HEK293 (cell line): ENCODE measurements at regions not wholly inside any gene's neighbourhood (a gene's known extent, or its start where the extent isn't known, plus 50 kb on each side); places are given as distances from the start of the nearest gene placed in this dataset.

ENCODE experiments used
- CTCF ChIA-PET: fragments of 350-600 bp; formaldehyde crosslinking; extraction: SDS; loops from one replicate; lab custom pipeline; 2021; ENCODE audit warnings: antibody characterized with exemption; lab: Yijun Ruan, JAX
- POLR2A ChIA-PET: fragments of 300-600 bp; formaldehyde crosslinking; extraction: SDS; loops from one replicate; lab custom pipeline; 2020; ENCODE audit warnings: antibody characterized with exemption, inconsistent platforms; lab: Yijun Ruan, JAX
- H3K27ac ChIP-seq: fragments of 200-500 bp; sonication (Bioruptor generic); 2 replicates; pipeline ENCODE4 v1.5.1; 2014; ENCODE audit warnings: low read depth, low read length, control low read depth, inconsistent platforms; ENCODE audit errors: extremely low read depth
- H3K36me3 ChIP-seq, 2 experiments: fragments of 200-500 bp in 1 of 2; sonication (Bioruptor generic) in 1 of 2; 1 replicate in 1 of 2; 2 replicates in 1 of 2; pipeline ENCODE4 v1.5.1; 2014 to 2017; ENCODE audit warnings: inconsistent platforms in 2 of 2, low read length in 2 of 2; ENCODE audit not compliant: control insufficient read depth in 2 of 2, insufficient read depth in 1 of 2
- H3K4me1 ChIP-seq: fragments of 200-500 bp; sonication (Bioruptor generic); 2 replicates; pipeline ENCODE4 v1.5.1; 2014; ENCODE audit warnings: mild to moderate bottlenecking, low read length, inconsistent platforms; ENCODE audit not compliant: control insufficient read depth, insufficient read depth
- H3K4me3 ChIP-seq: 2 replicates; pipeline ENCODE4 v1.5.1; 2011; ENCODE audit warnings: low read depth, mild to moderate bottlenecking, control low read depth, low read length, moderate library complexity
- H3K9me3 ChIP-seq: fragments of 200-500 bp; sonication (Bioruptor generic); 2 replicates; pipeline ENCODE4 v1.5.1; 2014; ENCODE audit warnings: low read depth, low read length, inconsistent platforms; ENCODE audit not compliant: control insufficient read depth, insufficient read depth
- BCL11A ChIP-seq: fragments of 450-650 bp; formaldehyde crosslinking; IDR thresholded peaks from 2 replicates; pipeline ENCODE4 v1.5.1; 2016; ENCODE audit warnings: low read depth, missing biosample characterization, missing genetic modification characterization
- HOXA7 ChIP-seq: sonication (generic); formaldehyde crosslinking; IDR thresholded peaks from 2 replicates; pipeline ENCODE4 v1.8.1; 2022; ENCODE audit warnings: missing genetic modification reagents, borderline replicate concordance
- MZF1 ChIP-seq: fragments of 450-650 bp; formaldehyde crosslinking; IDR thresholded peaks from 2 replicates; pipeline ENCODE4 v1.5.1; 2017; ENCODE audit warnings: missing biosample characterization, missing genetic modification characterization, borderline replicate concordance
- OVOL3 ChIP-seq: fragments of 450-650 bp; formaldehyde crosslinking; IDR thresholded peaks from 2 replicates; pipeline ENCODE4 v1.5.1; 2016; ENCODE audit warnings: missing biosample characterization, missing genetic modification characterization
- ZFP69B ChIP-seq: fragments of 450-650 bp; formaldehyde crosslinking; IDR thresholded peaks from 2 replicates; pipeline ENCODE4 v1.5.1; 2016; ENCODE audit warnings: missing biosample characterization, missing genetic modification characterization
- ZNF266 ChIP-seq: fragments of 450-650 bp; formaldehyde crosslinking; IDR thresholded peaks from 2 replicates; pipeline ENCODE4 v1.5.1; 2016; ENCODE audit warnings: missing biosample characterization, missing genetic modification characterization, low read depth
- ZNF366 ChIP-seq: fragments of 450-650 bp; formaldehyde crosslinking; conservative IDR thresholded peaks from 2 replicates; pipeline ENCODE4 v1.5.1; 2016; ENCODE audit warnings: missing biosample characterization, missing genetic modification characterization
- ZNF473 ChIP-seq: fragments of 450-650 bp; formaldehyde crosslinking; IDR thresholded peaks from 2 replicates; pipeline ENCODE4 v1.5.1; 2017; ENCODE audit warnings: missing biosample characterization, missing genetic modification characterization
- ZNF626 ChIP-seq: fragments of 450-650 bp; sonication (Bioruptor Pico); formaldehyde crosslinking; IDR thresholded peaks from 2 replicates; pipeline ENCODE4 v1.5.1; 2018; ENCODE audit warnings: missing biosample characterization, missing genetic modification characterization, inconsistent platforms
- ZNF654 ChIP-seq: fragments of 450-650 bp; formaldehyde crosslinking; IDR thresholded peaks from 2 replicates; pipeline ENCODE4 v1.5.1; 2016; ENCODE audit warnings: low read depth, missing biosample characterization, missing genetic modification characterization
- ZNF658 ChIP-seq: fragments of 450-650 bp; formaldehyde crosslinking; IDR thresholded peaks from 2 replicates; pipeline ENCODE4; 2016; ENCODE audit warnings: missing biosample characterization, missing genetic modification characterization
- ZNF747 ChIP-seq: fragments of 450-650 bp; formaldehyde crosslinking; IDR thresholded peaks from 2 replicates; pipeline ENCODE4 v1.5.1; 2016; ENCODE audit warnings: missing biosample characterization, missing genetic modification characterization
- TF ChIP-seq, protein P1 (sequence below): fragments of 450-650 bp; formaldehyde crosslinking; IDR thresholded peaks from 2 replicates; pipeline ENCODE4 v1.5.1; 2016; ENCODE audit warnings: missing biosample characterization, missing genetic modification characterization
- TF ChIP-seq, protein P2 (sequence below): fragments of 450-650 bp; formaldehyde crosslinking; IDR thresholded peaks from 2 replicates; pipeline ENCODE4 v1.5.1; 2017; ENCODE audit warnings: missing biosample characterization, missing genetic modification characterization
- TF ChIP-seq, protein P3 (sequence below): fragments of 450-650 bp; formaldehyde crosslinking; IDR thresholded peaks from 2 replicates; pipeline ENCODE4 v1.5.1; 2016; ENCODE audit warnings: missing biosample characterization, missing genetic modification characterization
- TF ChIP-seq, protein P4 (sequence below): fragments of 450-650 bp; formaldehyde crosslinking; IDR thresholded peaks from 2 replicates; pipeline ENCODE4 v1.5.1; 2016; ENCODE audit warnings: missing biosample characterization, missing genetic modification characterization, borderline replicate concordance

DNA sequence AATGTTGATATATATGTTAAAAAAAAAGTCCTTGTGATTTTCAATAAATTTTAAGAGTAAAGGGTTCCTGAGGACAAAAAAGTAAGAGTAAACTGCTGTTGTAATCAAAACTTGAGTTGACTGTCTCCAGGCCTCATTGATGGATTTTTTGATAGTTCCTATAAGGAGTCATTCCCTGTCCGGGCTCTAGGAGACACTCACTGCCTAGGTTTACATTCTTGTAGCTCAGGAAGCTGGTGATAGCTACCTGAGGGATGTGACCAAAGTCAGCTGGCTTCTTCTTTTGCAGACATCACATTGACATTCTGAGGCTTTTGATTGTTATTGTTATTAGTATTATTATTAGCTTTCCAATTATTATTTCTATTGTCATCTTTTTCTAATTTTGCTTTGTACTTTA, 116.5 kb upstream of the FBXL7 start:
- H3K36me3 ChIP-seq: no peaks in the 10 kb centered on the region
- no peaks in the 10 kb centered on the region for H3K4me1 ChIP-seq
- no peak overlapping the region for H3K27ac ChIP-seq
- CTCF ChIA-PET: interaction anchor here (0.6 to 1.1 kb wide), 3 partner anchors 557 to 612 kb away, joined by 3 to 5 read pairs (median 3); no protein-coding TSS in a partner anchor
- POLR2A ChIA-PET: interaction anchor here (0.6 kb wide), 1 partner anchor 384 kb away, joined by 3 read pairs; no protein-coding TSS in a partner anchor
- H3K9me3 ChIP-seq: no peaks in the 10 kb centered on the region
- TF ChIP-seq ZFP69B (tag by site-specific recombination) (no peak), ZNF654 (tag by site-specific recombination) (0 out of 2 replicates have a peak, but pooled peaks have one; percentile 10), OVOL3 (no peak)
- no peak overlapping the region for H3K4me3 ChIP-seq

DNA sequence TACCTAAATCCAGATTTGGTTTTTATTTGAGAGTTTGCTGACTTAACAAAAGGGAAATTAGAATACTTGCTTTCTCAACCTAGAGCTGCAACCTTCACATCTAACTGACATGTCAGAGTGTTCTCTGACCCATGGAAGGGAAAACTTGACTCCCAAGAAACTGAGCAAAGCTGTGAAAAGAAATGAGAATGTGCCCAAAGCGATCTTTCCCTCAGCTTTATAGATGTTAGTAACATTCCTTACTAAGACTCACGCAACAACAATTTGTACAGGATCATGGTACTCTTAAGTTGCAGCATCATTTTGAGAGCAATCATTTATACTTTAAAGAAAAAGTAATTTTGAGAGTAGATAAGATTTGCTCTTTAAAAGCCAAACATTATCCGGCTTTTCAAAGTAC, 117.0 kb upstream of the FBXL7 start:
- ChIA-PET CTCF (interaction anchor here (0.6 to 1.1 kb wide), 2 partner anchors 557 to 613 kb away, joined by 3 to 5 read pairs; no protein-coding TSS in a partner anchor), POLR2A (no interaction called here)
- H3K9me3 ChIP-seq: no peaks in the 10 kb centered on the region
- no peak overlapping the region for H3K4me3 ChIP-seq
- no peaks in the 10 kb centered on the region for H3K36me3 ChIP-seq
- H3K4me1 ChIP-seq: no peaks in the 10 kb centered on the region
- H3K27ac ChIP-seq: no peak overlapping the region
- TF ChIP-seq ZNF266 (tag by site-specific recombination) (no peak), HOXA7 (CRISPR knock-in tag) (no peak), MZF1 (tag by site-specific recombination) (no peak)
- TF ChIP-seq, protein P1, sequence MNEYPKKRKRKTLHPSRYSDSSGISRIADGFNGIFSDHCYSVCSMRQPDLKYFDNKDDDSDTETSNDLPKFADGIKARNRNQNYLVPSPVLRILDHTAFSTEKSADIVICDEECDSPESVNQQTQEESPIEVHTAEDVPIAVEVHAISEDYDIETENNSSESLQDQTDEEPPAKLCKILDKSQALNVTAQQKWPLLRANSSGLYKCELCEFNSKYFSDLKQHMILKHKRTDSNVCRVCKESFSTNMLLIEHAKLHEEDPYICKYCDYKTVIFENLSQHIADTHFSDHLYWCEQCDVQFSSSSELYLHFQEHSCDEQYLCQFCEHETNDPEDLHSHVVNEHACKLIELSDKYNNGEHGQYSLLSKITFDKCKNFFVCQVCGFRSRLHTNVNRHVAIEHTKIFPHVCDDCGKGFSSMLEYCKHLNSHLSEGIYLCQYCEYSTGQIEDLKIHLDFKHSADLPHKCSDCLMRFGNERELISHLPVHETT: no peak

DNA sequence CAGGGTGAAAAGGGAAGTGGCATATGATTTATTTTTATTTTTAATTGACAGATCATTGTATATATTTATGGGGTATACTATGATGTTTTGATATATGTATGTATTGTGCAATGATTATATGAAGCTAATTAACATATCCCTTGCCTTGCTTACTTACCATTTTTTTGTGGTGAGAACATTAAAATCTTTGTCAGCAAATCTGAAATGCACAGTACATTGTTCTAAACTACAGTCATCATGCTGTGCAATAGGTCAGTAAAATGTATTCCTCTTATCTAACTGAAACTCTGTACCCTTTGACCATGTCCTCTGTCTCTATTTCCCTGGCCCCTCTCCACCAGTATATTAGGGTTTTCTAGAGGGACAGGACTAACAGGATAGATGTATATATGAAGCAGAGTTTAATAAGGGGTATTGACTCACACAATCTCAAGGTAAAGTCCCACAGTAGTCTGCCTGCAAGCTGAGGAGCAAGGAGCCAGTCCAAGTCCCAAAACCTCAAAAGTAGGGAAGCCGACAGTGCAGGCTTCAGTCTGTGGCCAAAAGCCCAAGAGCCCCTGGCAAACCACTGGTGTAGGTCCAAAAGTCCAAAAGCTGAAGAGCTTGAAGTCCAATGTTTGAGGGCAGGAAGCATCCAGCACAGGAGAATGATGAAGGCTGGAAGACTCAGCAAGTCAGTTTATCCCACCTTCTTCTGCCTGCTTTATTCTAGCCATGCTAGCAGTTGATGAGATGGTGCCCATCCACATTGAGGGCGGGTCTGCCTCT, 122.2 kb upstream of the FBXL7 start:
- H3K9me3 ChIP-seq: no peaks in the 10 kb centered on the region
- H3K36me3 ChIP-seq: no peaks in the 10 kb centered on the region
- no peak overlapping the region for H3K27ac ChIP-seq
- H3K4me1 ChIP-seq: no peaks in the 10 kb centered on the region
- TF ChIP-seq ZNF747 (tag by site-specific recombination): no peak
- TF ChIP-seq, protein P2, sequence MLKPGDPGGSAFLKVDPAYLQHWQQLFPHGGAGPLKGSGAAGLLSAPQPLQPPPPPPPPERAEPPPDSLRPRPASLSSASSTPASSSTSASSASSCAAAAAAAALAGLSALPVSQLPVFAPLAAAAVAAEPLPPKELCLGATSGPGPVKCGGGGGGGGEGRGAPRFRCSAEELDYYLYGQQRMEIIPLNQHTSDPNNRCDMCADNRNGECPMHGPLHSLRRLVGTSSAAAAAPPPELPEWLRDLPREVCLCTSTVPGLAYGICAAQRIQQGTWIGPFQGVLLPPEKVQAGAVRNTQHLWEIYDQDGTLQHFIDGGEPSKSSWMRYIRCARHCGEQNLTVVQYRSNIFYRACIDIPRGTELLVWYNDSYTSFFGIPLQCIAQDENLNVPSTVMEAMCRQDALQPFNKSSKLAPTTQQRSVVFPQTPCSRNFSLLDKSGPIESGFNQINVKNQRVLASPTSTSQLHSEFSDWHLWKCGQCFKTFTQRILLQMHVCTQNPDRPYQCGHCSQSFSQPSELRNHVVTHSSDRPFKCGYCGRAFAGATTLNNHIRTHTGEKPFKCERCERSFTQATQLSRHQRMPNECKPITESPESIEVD (tag by site-specific recombination): no peak
- ChIA-PET POLR2A (no interaction called here), CTCF (no interaction called here)
- H3K4me3 ChIP-seq: no peak overlapping the region

DNA sequence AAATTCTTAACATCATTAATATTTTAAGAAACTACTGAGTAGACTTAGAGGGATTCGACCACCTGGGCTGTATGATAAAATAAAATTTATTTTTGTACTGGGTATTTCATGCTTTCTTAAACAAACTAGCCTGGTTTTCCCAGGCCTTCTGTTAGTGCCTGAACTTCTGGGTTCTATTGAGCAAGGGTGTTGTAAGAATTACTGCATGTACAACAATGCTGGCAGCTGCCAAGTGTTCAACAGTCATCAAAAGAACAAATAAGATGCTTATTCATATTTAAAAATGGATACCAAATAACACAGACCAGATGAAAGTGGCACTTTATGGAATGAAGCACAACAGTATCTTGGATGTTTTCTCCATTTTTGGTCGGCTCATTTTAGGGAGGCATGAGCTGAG, 123.2 kb upstream of the FBXL7 start:
- Histone ChIP-seq H3K36me3 (no peaks in the 10 kb centered on the region), H3K9me3 (no peaks in the 10 kb centered on the region), H3K27ac (no peak overlapping the region), H3K4me1 (no peaks in the 10 kb centered on the region), H3K4me3 (no peak overlapping the region)
- ChIA-PET CTCF (no interaction called here), POLR2A (no interaction called here)
- TF ChIP-seq, protein P3, sequence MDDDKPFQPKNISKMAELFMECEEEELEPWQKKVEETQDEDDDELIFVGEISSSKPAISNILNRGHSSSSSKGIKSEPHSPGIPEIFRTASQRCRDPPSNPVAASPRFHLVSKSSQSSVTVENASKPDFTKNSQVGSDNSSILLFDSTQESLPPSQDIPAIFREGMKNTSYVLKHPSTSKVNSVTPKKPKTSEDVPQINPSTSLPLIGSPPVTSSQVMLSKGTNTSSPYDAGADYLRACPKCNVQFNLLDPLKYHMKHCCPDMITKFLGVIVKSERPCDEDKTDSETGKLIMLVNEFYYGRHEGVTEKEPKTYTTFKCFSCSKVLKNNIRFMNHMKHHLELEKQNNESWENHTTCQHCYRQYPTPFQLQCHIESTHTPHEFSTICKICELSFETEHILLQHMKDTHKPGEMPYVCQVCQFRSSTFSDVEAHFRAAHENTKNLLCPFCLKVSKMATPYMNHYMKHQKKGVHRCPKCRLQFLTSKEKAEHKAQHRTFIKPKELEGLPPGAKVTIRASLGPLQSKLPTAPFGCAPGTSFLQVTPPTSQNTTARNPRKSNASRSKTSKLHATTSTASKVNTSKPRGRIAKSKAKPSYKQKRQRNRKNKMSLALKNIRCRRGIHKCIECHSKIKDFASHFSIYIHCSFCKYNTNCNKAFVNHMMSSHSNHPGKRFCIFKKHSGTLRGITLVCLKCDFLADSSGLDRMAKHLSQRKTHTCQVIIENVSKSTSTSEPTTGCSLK (tag by site-specific recombination): no peak
- no peak for TF ChIP-seq BCL11A (tag by site-specific recombination)
- no peak for TF ChIP-seq ZNF366 (tag by site-specific recombination)
- no peak for TF ChIP-seq ZNF473 (tag by site-specific recombination)
- TF ChIP-seq, protein P1: no peak
- TF ChIP-seq, protein P4, sequence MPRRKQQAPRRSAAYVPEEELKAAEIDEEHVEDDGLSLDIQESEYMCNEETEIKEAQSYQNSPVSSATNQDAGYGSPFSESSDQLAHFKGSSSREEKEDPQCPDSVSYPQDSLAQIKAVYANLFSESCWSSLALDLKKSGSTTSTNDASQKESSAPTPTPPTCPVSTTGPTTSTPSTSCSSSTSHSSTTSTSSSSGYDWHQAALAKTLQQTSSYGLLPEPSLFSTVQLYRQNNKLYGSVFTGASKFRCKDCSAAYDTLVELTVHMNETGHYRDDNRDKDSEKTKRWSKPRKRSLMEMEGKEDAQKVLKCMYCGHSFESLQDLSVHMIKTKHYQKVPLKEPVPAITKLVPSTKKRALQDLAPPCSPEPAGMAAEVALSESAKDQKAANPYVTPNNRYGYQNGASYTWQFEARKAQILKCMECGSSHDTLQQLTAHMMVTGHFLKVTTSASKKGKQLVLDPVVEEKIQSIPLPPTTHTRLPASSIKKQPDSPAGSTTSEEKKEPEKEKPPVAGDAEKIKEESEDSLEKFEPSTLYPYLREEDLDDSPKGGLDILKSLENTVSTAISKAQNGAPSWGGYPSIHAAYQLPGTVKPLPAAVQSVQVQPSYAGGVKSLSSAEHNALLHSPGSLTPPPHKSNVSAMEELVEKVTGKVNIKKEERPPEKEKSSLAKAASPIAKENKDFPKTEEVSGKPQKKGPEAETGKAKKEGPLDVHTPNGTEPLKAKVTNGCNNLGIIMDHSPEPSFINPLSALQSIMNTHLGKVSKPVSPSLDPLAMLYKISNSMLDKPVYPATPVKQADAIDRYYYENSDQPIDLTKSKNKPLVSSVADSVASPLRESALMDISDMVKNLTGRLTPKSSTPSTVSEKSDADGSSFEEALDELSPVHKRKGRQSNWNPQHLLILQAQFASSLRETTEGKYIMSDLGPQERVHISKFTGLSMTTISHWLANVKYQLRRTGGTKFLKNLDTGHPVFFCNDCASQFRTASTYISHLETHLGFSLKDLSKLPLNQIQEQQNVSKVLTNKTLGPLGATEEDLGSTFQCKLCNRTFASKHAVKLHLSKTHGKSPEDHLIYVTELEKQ (tag by site-specific recombination): no peak
- no peak for TF ChIP-seq ZNF658
- no peak for TF ChIP-seq ZNF626 (tag by site-specific recombination)
